ENCODE measurements at regions not wholly inside any gene's neighbourhood (a gene's known extent, or its start where the extent isn't known, plus 50 kb on each side); places are given as distances from the start of the nearest gene placed in this dataset.

DNA sequence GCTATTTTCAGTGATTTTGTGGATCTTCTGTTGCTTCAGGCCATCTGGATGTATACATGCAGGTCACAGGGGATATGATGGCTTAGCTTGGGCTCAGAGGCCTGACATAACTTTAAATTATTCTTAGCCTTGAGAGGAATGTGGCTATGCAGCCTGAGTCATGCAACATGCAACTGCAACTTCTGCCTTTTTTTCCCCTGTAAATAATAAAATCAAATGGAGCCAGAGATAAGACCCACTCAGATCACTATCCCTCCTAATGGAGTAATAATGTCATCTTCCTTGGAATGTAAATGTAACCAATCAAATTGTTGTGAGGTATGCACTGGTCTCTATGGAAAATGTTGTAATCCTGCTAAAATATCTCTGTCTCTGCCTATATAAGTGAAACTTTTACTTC, 54.9 kb downstream of the MAGEB17 start:
- TF ChIP-seq POLR2A (IDR thresholded peaks at IDR 0.05) = no peak
- TF ChIP-seq, protein P1, sequence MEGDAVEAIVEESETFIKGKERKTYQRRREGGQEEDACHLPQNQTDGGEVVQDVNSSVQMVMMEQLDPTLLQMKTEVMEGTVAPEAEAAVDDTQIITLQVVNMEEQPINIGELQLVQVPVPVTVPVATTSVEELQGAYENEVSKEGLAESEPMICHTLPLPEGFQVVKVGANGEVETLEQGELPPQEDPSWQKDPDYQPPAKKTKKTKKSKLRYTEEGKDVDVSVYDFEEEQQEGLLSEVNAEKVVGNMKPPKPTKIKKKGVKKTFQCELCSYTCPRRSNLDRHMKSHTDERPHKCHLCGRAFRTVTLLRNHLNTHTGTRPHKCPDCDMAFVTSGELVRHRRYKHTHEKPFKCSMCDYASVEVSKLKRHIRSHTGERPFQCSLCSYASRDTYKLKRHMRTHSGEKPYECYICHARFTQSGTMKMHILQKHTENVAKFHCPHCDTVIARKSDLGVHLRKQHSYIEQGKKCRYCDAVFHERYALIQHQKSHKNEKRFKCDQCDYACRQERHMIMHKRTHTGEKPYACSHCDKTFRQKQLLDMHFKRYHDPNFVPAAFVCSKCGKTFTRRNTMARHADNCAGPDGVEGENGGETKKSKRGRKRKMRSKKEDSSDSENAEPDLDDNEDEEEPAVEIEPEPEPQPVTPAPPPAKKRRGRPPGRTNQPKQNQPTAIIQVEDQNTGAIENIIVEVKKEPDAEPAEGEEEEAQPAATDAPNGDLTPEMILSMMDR (IDR thresholded peaks at IDR 0.05) = no peak

Measured in thyroid gland (tissue), 4 donors.